HG02884 (cell line): ENCODE measurements at regions not wholly inside any gene's neighbourhood (a gene's known extent, or its start where the extent isn't known, plus 50 kb on each side); places are given as distances from the start of the nearest gene placed in this dataset.

ENCODE experiments used
- ATAC-seq: cut with Tn5 transposase; IDR thresholded peaks from one replicate; pipeline ENCODE4 v1.9.1; 2021; ENCODE audit warnings: mild to moderate bottlenecking, moderate library complexity; ENCODE audit not compliant: unreplicated experiment

DNA sequence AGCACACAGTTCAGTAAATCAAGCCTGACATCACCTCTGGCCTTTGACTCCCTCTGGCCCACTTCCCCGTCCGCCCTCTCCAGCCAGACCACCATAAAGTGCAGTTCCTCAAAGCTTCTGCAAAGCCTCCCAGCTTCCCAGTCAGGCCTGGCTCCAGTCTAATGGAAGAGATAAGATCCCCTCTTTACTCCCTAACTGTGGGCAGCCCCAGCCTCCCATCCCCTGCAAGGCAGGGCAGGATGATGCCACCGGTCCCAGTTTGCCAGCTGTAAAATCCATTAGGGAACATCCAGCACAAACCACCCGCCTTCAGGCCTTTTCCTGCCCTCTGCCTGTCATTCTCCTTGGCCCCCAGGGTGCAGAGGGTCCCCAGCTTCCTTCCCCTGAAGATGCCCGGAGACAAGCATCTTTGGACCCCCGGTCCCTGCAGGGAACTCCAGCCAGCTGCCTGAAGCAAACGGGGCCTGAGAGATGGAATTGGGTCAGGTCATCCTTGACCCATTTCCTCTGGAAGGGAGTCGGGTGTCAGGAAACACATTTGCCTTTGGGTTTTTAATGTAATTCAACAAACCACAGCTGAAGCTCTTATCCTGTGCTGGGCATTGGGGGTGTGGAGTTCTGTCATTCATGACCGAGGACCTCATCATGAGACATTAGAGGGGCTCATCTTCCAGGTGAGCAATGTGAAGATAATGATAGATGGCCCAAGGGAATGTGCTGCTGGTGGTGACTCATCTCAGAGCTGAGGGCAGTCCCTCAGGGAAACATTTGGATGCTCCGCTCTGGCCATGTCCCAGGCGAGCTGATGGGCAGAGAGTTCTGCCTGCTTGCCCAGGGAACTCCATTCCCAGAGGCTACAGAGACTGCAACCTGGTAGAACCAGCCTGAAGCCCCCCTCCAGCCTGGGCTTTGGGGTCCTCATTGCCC is 93.8 kb upstream of the CLMN start:
- ATAC-seq = no peak

DNA sequence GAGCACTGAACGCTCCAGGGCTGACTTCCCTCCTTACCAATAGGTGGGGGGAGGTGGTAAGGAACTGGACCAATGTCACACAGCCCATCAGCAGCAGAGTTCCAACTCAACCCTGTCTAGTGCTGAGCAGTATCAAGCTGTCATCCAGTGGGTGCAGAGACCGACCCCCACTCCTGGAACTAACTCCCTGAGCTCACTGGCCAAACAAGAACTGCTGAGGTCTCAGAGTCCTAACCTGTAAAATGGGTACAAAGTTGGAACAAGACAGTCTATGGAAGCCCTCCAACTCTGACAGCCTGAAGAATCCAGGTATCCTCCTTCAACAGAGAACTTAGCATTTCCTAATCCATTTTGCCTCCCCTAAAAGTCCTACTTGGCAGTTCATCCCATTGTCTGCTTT is 91.1 kb upstream of the CLMN start:
- no peak for ATAC-seq

DNA sequence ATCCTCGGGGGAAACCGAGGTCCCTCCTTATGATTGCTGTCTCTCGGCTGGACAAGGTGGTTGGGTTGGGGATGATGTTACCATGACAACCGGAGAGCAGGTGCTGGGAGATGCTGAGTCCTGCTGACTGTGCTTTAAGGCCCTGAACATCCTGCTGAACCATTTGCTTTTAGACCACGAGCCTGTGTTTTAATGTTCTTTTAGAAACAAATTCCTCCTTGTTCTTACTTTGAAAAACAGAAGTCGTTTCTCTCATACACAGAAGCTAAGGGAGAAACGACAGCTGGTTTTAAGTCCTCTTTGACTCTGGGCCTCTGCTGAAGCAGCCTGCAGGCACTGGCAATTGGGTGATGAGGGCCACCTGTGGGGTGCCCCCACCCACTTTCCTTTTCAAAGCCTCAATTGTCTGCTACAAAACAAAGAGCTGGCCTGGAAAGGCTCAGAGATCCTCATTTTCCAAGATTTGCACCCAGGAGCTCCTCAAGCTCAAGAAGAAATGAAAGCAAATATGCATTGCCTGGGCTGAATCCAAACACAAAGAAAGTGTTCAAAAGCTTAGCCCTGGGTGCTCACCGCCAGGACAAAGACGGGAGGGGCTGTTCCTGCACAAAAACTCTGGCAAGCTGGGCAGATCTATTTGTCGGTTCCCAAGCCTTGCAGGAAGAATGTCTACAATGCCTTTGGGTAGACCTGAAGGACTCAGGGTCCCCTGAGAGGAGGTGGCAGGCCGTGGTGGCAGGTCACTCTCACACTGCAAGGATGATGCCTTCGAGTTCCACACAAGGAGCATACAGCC is 90.0 kb upstream of the CLMN start:
- no peak for ATAC-seq

DNA sequence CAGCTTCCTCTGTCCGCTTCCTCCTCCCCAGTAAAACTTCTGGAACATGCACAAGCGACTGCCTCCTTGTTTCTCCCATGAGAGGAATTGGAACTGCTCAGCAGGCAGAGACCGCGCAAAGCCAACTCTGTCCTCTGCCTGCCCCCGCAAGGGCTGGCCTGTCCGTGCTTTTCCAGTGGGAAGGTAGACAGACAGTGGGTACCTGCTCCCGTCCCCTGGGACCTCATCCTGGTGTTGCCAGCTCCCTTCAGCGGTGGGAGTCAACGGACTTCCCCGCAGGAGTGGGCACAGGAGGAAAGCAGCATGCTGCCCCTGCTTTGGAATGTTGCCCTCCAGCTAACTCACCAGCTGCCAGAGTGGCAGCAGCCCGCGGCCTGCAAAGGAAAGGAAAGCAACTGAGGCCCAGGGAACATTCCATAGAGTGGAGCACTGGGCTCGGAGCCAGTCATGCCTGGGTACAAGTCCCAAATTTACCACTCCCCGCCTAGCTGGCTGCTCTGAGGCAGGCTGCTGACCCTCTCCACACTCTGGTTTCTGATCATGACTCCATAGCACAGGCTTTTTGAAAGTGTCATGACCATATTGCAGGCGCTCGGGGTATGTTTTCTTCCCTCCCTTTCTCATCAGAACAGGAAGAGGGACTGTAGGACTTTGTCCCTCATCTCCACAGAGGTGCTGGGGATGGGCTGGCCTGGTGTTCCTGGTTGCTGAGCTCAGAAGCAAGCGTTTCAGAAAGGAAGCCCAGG is 89.2 kb upstream of the CLMN start:
- ATAC-seq = no peak

DNA sequence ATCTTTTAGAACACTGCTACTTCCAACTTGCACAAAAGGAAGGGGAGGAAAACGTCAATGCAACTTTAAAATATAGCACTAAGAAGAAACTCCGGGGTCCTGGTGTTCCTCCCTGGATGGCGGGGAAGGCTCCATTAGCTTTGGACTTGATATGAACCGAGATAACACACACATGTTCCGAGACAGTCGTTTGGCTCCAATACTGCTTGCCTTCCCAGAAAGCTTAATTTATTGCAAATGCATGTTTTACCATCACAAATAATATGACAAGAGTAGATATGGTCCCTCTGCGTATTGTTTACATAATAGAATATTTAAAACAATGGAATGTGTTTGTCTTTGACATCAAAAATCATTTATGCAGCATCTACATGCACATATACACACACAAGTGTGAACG is 87.6 kb upstream of the CLMN start:
- ATAC-seq = no peak

DNA sequence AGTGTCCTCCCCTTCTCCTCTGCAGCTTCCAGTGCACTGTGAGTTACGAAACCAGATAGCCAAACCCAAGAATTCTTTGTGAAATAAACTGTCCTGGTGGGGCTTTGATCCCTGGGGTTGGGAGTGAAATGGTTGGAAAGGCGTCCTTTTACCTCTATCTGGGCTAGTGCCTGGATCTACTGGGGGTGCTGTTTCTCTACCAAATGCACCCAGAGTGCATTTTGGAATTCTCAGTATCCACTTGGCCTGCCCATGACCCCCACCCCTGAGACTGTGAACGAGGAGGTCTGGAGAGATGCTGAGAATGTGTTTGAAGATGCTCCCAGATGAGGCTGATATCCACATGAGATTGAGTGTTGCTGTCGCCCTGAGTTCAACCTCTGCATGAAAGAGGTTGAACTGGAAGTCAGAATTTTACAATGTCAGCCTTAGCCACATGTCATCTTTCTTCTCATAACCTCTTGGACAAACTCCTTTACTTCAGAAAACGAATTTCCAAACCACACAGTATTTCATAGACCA is 87.1 kb upstream of the CLMN start:
- no peak for ATAC-seq

DNA sequence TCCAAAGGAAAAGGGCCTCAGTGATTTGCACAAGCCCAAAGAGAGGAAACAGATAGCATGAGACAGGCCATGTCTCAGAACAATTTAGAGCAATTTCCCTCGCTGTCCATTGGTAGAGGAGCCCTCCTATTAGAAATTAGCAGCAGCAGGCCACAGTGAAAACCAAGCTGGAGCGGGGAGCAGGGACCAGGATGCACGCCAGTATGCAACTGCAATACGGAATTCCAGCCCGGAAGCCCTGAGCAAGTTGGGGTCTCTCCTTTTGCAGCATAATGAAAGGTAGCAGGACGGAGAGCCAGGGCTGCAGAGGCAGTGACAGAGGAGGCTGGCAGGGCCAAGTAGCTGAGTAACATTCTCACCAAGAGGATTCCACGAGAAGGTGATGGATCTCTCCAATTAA is 84.9 kb upstream of the CLMN start:
- ATAC-seq = no peak

DNA sequence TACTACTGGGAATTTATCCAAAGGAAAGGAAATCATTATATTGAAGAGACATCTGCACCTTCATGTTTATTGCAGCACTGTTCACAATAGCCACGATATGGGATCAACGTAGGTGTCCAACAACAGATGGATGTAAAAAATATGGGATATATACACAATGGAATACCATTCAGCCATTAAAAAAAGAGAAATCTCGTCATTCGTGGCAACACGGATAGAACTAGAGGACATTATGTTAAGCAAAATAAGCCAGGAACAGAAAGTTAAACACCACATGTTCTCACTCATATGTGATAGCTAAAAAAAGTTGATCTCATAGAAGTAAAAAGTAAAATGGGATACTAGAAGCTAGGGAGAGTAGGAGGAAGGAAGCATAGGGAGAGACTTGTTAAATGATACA is 82.9 kb upstream of the CLMN start:
- ATAC-seq = no peak

DNA sequence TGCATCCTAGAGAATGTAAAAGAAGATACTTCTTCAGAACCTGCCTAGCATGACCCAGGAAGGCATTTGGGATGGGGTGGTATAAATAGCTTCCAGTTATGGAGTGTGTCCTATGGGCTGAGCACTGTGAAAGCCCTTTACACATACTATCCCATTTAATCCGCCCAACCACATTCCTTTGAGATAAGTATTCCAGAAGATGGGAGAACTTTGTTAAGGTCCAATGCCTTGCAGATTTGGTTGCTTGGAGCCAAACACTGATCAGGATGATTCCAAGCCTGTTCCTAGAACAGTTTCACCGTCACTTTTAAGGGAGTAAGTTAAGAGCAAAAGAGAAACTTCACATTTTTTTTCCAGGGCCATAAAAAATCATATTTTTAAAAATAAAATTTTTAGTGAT is 82.5 kb upstream of the CLMN start:
- ATAC-seq = no peak

DNA sequence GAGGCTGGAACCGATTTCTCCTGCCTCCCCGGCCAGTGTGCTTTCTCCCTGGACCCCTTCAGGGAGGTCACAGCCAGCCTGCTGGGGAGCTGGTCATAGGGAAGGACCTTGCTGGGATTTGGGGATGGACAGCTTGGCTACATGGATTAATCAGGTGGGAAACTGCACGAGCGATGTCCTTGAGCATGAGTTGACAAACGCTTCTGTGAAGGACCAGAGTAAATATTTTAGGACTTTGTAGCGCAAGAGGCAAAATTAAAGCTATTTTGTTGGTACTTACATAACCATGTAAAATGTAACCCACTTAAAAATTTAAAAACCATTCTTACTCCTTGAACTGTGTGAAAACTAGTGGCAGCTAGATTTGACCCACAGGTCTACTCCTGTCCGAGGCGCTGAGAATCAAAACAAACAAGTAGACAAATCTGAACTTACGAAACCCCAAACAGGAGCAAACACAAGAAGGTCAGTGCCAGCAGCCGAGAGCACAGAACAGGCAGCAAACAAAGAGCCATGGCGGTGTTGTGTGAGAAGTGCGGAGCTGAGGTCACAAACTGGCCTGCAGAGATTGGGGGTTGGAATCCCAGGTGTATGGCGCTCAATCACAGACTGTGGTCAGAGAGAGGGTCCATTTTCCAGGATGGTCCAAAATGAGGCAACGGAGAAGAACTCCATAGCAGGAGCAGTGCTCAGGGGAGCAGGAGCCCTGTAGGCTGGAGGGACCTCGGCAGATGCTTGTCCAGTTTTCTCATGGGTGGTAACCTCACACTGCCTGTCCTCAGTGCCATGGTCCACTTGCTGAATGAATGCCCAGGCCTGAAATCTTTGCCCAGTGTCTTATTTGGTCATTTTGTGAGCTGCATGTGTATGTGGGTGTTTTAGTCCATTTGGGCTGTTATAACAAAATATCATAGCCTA is 79.2 kb upstream of the CLMN start:
- ATAC-seq = no peak

DNA sequence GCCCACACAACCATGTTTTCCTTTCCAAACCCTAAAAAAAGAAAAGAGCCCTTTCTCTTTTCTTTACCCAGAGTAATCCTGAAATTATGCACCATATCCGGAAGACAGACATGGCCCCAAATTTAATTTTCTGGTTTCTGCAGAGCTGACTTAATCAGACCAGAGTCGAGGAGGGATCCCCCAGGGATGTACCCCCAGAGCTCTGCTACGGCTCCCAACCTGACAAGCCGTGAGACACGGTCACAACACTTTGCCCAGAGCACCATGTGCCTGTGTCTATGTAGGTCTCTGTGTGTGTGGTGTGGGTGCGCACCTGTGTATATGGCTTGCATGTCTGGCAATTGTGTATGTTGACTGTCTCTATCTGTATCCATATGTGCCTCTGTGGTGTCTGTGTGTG is 77.6 kb upstream of the CLMN start:
- ATAC-seq = no peak

DNA sequence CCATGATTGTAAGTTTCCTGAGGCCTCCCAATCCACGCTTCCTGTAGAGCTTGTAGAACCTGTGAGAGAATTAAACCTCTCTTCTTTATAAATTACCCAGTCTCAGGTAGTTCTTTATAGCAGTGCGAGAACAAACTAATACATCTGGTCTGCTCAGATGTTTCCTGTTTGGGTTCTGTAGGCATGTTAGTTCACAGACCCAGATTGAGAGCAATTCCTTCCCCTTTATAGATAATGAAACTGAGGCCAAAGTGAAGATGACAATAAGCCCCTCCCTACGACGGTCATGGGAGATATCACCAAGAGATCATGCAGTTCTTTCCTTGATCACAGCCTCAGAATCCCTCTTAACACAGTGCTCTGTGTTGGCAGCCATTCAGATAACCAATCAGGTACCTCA is 76.5 kb upstream of the CLMN start:
- ATAC-seq = no peak

DNA sequence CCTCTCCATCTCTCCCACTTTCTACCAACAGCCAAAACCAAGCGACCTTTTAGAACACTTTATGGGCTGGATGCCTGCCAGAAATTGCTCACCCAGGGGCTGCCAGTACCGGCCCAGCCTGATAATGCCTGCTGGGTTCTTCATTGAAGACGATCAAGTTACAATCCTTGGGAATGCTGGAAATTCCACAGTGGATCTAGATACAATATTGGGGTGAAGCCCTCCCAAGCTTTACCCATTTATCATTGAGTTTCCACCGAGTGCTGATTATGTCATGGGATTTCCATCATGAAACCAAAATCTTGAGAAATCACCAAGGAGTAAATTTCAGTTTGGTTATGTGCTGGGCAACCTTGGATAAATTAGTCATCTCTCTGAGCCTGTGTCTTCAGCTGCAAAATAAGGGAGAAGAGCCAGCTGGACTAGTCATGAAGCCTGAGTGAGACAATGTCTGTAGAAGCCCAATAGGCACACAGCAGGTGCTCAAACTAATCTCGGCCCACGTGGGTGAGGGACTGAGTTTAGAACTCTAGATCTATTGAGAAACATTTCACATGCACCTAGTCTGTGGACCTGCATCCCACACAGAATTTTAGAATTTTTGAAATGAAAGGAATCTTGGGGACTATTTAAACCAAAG is 75.5 kb upstream of the CLMN start:
- no peak for ATAC-seq

DNA sequence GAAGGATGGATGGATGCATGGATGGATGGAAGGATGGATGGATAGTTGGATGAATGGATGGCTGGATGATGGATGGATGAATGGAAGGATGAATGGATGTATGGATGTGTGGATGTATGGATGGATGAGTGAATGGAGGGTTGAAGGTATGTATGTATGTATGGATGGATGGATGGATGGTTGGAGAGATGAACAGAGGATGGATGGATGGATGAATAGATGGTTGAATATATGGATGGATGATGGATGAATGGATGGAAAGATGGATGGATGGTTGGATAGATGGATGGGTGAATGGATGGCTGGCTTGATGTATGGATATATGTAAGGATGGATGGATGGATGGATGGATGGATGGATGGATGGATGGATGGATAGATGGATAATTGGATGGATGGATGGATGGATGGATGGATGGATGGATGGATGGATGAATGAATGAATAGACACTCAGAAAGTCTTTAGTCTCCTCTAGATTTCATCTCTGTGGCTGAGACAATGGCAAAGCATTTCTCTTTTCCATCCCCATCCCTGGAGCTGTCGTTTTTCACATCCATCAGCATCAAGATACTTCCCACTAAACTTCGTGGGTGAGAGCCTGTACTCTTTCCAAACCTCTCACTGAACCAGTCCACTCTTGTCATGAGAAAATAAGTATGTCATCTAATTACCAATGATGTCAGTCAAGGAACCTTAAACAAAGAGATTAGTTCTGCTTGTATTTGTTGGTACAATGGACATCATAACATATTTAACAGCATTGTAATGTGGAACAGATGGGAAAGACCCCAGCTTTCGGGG is 74.8 kb upstream of the CLMN start:
- ATAC-seq = no peak

DNA sequence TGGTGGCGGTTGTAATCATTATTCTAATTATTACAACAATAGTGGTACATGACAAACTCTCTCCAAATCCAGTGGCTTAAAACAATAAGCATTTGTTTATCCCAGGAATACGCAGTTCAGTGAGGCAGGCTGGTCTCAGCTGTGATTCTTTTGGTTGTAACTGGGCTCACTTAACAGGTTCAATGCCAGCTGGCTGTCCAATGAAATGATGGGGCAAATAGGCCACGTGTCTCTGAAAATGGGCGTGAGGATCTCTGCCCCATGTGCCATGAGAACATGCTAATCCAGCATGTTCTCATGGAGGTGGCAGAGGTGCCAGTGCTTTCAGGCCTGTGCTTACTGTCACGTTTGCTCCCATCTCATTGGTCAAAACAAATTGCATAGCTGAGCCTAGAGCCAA is 73.1 kb upstream of the CLMN start:
- no peak for ATAC-seq

DNA sequence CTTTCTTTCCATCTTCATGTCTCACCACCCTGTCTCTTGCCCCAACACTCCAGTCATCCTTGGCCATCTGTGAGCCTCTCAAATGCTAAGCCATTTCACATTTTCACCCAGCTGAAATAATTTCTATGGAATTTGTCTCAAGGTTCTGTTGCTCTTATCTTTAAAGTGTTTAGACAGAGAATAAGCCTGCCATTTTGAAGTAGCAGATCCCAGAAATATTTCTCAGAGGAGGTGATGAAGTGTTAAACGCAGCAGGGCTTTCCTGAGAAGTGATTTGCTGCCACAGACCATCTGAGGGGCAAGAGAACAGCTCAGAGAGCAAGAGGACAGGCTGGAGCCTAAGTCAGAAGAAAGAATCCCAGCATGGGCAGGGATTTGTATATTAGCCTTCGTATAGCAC is 71.6 kb upstream of the CLMN start:
- no peak for ATAC-seq

DNA sequence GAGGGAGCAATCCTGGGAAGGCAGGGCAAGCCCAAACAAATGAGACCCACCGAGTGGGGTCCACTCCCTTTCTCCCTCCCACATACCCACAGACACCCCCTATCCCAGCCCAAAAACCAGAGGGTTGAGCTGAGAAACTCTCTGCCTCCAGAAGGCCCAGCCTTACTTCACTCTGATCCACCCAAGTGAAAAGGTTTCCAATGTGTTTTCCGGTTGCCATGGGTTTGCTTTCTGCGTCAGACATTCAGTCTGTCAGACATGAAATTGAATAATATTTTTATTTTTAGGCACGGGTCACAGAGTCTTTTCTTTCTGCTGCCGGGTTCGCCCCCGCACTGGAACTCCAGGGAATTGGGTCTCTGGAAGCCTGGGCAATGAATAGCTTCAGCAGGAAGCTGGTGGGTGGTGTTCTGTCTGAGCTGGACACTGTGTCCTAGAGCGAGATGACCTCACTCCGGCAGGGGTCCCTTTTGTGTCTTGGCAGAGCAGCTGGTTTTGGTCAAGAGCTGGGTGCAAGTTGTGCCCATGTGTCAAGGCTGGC is 69.8 kb upstream of the CLMN start:
- no peak for ATAC-seq

DNA sequence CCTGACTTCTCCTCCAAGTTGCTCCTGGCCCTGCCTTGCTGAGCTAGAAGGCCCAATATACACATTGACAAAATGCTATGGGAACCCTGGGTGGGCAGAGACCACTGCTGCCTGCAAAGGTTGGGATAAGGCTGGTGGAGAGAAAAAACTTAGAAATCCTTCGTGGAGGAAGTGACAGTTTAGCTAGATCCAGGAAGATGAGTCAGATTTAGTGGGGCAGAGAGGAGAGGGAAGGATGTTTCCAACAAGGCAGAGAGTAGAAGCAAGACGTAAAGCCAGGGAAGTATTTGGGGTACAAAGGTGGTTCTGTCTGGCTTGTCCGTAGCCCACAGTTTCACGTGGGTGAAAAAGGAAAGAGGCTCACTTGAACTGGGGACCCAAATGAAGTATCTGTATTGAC is 69.0 kb upstream of the CLMN start:
- ATAC-seq = no peak
